Fibroblast of villous mesenchyme (primary cell): ENCODE measurements at regions not wholly inside any gene's neighbourhood (a gene's known extent, or its start where the extent isn't known, plus 50 kb on each side); places are given as distances from the start of the nearest gene placed in this dataset.

ENCODE experiments used
- DNase-seq: peaks from one replicate; pipeline ENCODE4 v3.0.0-alpha.2; 2010; ENCODE audit warnings: low read depth
- H3K4me3 ChIP-seq: 2 replicates; pipeline ENCODE4 v1.5.1; 2011; ENCODE audit warnings: low read depth, mild to moderate bottlenecking, low read length
- CTCF ChIP-seq: IDR thresholded peaks from 2 replicates; pipeline ENCODE4 v1.5.1; 2012; ENCODE audit warnings: low read depth, mild to moderate bottlenecking, low read length; ENCODE audit not compliant: insufficient read depth

GRCh38 chr1:29984166-29984861, 739.1 kb downstream of the MATN1 start:
- no peak overlapping the region for H3K4me3 ChIP-seq
- TF ChIP-seq CTCF, result no peak
- no peak for DNase-seq

- H3K4me3 ChIP-seq, result no peak overlapping the region
- DNase-seq, result no peak
These were observed 740.1 kb downstream of the MATN1 start for GRCh38 chr1:29983321-29983720.

GRCh38 chr1:29981586-29982239, 741.7 kb downstream of the MATN1 start:
- TF ChIP-seq CTCF, result no peak
- DNase-seq, result no peak
- H3K4me3 ChIP-seq, result no peak overlapping the region

More at GRCh38 chr1:29983321-29983720, 740.1 kb downstream of the MATN1 start:
- no peak for TF ChIP-seq CTCF

GRCh38 chr1:29977550-29977949, 741.2 kb downstream of the PTPRU start:
- no peak for DNase-seq
- H3K4me3 ChIP-seq, result no peak overlapping the region
- no peak for TF ChIP-seq CTCF

GRCh38 chr1:29975036-29975694, 738.8 kb downstream of the PTPRU start:
- DNase-seq, result peak; percentile 39
- H3K4me3 ChIP-seq, result no peak overlapping the region
- no peak for TF ChIP-seq CTCF

- TF ChIP-seq CTCF, result no peak
- H3K4me3 ChIP-seq, result no peak overlapping the region
- peak; percentile 46 for DNase-seq
These were observed 738.0 kb downstream of the PTPRU start for GRCh38 chr1:29974316-29974724.
